ENCODE measurements at regions not wholly inside any gene's neighbourhood (a gene's known extent, or its start where the extent isn't known, plus 50 kb on each side); places are given as distances from the start of the nearest gene placed in this dataset.

- TF ChIP-seq POLR2AphosphoS5 (IDR thresholded peaks at IDR 0.05) = no peak
- TF ChIP-seq, protein P1, sequence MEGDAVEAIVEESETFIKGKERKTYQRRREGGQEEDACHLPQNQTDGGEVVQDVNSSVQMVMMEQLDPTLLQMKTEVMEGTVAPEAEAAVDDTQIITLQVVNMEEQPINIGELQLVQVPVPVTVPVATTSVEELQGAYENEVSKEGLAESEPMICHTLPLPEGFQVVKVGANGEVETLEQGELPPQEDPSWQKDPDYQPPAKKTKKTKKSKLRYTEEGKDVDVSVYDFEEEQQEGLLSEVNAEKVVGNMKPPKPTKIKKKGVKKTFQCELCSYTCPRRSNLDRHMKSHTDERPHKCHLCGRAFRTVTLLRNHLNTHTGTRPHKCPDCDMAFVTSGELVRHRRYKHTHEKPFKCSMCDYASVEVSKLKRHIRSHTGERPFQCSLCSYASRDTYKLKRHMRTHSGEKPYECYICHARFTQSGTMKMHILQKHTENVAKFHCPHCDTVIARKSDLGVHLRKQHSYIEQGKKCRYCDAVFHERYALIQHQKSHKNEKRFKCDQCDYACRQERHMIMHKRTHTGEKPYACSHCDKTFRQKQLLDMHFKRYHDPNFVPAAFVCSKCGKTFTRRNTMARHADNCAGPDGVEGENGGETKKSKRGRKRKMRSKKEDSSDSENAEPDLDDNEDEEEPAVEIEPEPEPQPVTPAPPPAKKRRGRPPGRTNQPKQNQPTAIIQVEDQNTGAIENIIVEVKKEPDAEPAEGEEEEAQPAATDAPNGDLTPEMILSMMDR (IDR thresholded peaks at IDR 0.05 in 8 of 11, conservative IDR thresholded peaks at IDR 0.05 in 3 of 11) = no peak
Observed at GRCh38 chr16:73966851-73967250, 329.8 kb upstream of the PSMD7 start.

Data from spleen (tissue), 7 donors.